ENCODE measurements at regions not wholly inside any gene's neighbourhood (a gene's known extent, or its start where the extent isn't known, plus 50 kb on each side); places are given as distances from the start of the nearest gene placed in this dataset.
"Not testable (repeated sequence)": the region's sequence is repeated elsewhere in the genome, so short reads cannot be mapped to it uniquely, and the experiment has no call there.

GRCh38 chr12:25707056-25707455 lies 154.0 kb upstream of the LMNTD1 start:
- ATAC-seq (no peak), DNase-seq (no peak)
- Histone ChIP-seq H3K27ac (ENCODE audit: low read length) (no peak overlapping the region), H3K9me3 (ENCODE audit: low read length) (peaks cover 10% of the 10 kb centered on the region; the same call in 1 of the 2 replicates), H3K4me1 (ENCODE audit: insufficient read depth, low read length) (no peaks in the 10 kb centered on the region), H3F3A (ENCODE audit: low read length, unreplicated experiment) (no peaks in the 10 kb centered on the region), H3K9me2 (replicated peaks; ENCODE audit: low read length) (no peaks in the 10 kb centered on the region), H3K4me3 (ENCODE audit: low read length) (no peak overlapping the region), H4K20me1 (ENCODE audit: low read length) (no peaks in the 10 kb centered on the region), H3K36me3 (ENCODE audit: low read depth, low read length) (no peaks in the 10 kb centered on the region), H2AFZ (ENCODE audit: low read length) (no peak overlapping the region), H3K27me3 (ENCODE audit: low read length) (no peaks in the 10 kb centered on the region), H3K79me2 (ENCODE audit: low read length) (no peaks in the 10 kb centered on the region), H3K9ac (ENCODE audit: low read length) (no peak overlapping the region), H3K4me2 (ENCODE audit: low read length) (no peak overlapping the region)
- ChIA-PET POLR2A (ENCODE audit: unreplicated experiment) (no interaction called here), CTCF (no interaction called here)
- intact Hi-C loops (cut with micrococcal nuclease) = no loop called here
- TF ChIP-seq EZH2phosphoT487 (IDR thresholded peaks at IDR 0.05; ENCODE audit: borderline replicate concordance, low read length) = no peak
- TF ChIP-seq CTCF (conservative IDR thresholded peaks at IDR 0.05; ENCODE audit: low read depth, low read length) = no peak
- no peak for TF ChIP-seq EZH2 (IDR thresholded peaks at IDR 0.05; ENCODE audit: low read length, unreplicated experiment)
- BruUV-seq (replicated peaks) = no TSS peak

- no peak overlapping the region for H3K4me2 ChIP-seq (ENCODE audit: low read length)
- no peak overlapping the region for H3K9ac ChIP-seq (ENCODE audit: low read length)
- intact Hi-C loops (cut with micrococcal nuclease) = no loop called here
- H3K9me3 ChIP-seq (ENCODE audit: low read length) = peaks cover 10% of the 10 kb centered on the region; the same call in 1 of the 2 replicates
- no TSS peak for BruUV-seq (replicated peaks)
- H3F3A ChIP-seq (ENCODE audit: low read length, unreplicated experiment) = no peaks in the 10 kb centered on the region
- no peaks in the 10 kb centered on the region for H3K9me2 ChIP-seq (replicated peaks; ENCODE audit: low read length)
- H4K20me1 ChIP-seq (ENCODE audit: low read length) = no peaks in the 10 kb centered on the region
- TF ChIP-seq CTCF (conservative IDR thresholded peaks at IDR 0.05; ENCODE audit: low read depth, low read length) (no peak), EZH2phosphoT487 (IDR thresholded peaks at IDR 0.05; ENCODE audit: borderline replicate concordance, low read length) (no peak), EZH2 (IDR thresholded peaks at IDR 0.05; ENCODE audit: low read length, unreplicated experiment) (no peak)
- CTCF ChIA-PET = no interaction called here
- POLR2A ChIA-PET (ENCODE audit: unreplicated experiment) = no interaction called here
- no peaks in the 10 kb centered on the region for H3K27me3 ChIP-seq (ENCODE audit: low read length)
- no peaks in the 10 kb centered on the region for H3K4me1 ChIP-seq (ENCODE audit: insufficient read depth, low read length)
- no peak overlapping the region for H2AFZ ChIP-seq (ENCODE audit: low read length)
- no peak for ATAC-seq
- no peaks in the 10 kb centered on the region for H3K36me3 ChIP-seq (ENCODE audit: low read depth, low read length)
- no peak overlapping the region for H3K27ac ChIP-seq (ENCODE audit: low read length)
- no peak overlapping the region for H3K4me3 ChIP-seq (ENCODE audit: low read length)
- no peaks in the 10 kb centered on the region for H3K79me2 ChIP-seq (ENCODE audit: low read length)
- no peak for DNase-seq
Observed at GRCh38 chr12:25708661-25709060, 155.6 kb upstream of the LMNTD1 start.

- TF ChIP-seq EZH2 (IDR thresholded peaks at IDR 0.05; ENCODE audit: low read length, unreplicated experiment) (no peak), EZH2phosphoT487 (IDR thresholded peaks at IDR 0.05; ENCODE audit: borderline replicate concordance, low read length) (no peak), CTCF (conservative IDR thresholded peaks at IDR 0.05; ENCODE audit: low read depth, low read length) (no peak)
- intact Hi-C loops (cut with micrococcal nuclease) = no loop called here
- Histone ChIP-seq H3K4me1 (ENCODE audit: insufficient read depth, low read length) (no peaks in the 10 kb centered on the region), H4K20me1 (ENCODE audit: low read length) (no peaks in the 10 kb centered on the region), H3K9ac (ENCODE audit: low read length) (no peak overlapping the region), H3K4me2 (ENCODE audit: low read length) (no peak overlapping the region), H3K79me2 (ENCODE audit: low read length) (no peaks in the 10 kb centered on the region), H3F3A (ENCODE audit: low read length, unreplicated experiment) (no peaks in the 10 kb centered on the region), H3K27me3 (ENCODE audit: low read length) (no peaks in the 10 kb centered on the region), H3K36me3 (ENCODE audit: low read depth, low read length) (no peaks in the 10 kb centered on the region), H3K9me2 (replicated peaks; ENCODE audit: low read length) (no peaks in the 10 kb centered on the region), H3K4me3 (ENCODE audit: low read length) (no peak overlapping the region), H3K9me3 (ENCODE audit: low read length) (peaks cover 10% of the 10 kb centered on the region; the same call in 1 of the 2 replicates), H2AFZ (ENCODE audit: low read length) (no peak overlapping the region), H3K27ac (ENCODE audit: low read length) (no peak overlapping the region)
- ChIA-PET CTCF (no interaction called here), POLR2A (ENCODE audit: unreplicated experiment) (no interaction called here)
- BruUV-seq (replicated peaks) = no TSS peak
- ATAC-seq = no peak
- no peak for DNase-seq
Observed at GRCh38 chr12:25710128-25710527, 157.0 kb upstream of the LMNTD1 start.

GRCh38 chr12:25710938-25711605 lies 158.0 kb upstream of the LMNTD1 start:
- H2AFZ ChIP-seq (ENCODE audit: low read length); BruUV-seq (replicated peaks); ATAC-seq; H3K4me2 ChIP-seq (ENCODE audit: low read length); H3K9me3 ChIP-seq (ENCODE audit: low read length); H3K9me2 ChIP-seq (replicated peaks; ENCODE audit: low read length); H3K9ac ChIP-seq (ENCODE audit: low read length); CTCF ChIA-PET; H3F3A ChIP-seq (ENCODE audit: low read length, unreplicated experiment); H3K27ac ChIP-seq (ENCODE audit: low read length); H3K4me1 ChIP-seq (ENCODE audit: insufficient read depth, low read length); H3K79me2 ChIP-seq (ENCODE audit: low read length); POLR2A ChIA-PET (ENCODE audit: unreplicated experiment); intact Hi-C loops (cut with micrococcal nuclease); DNase-seq; H3K27me3 ChIP-seq (ENCODE audit: low read length); H3K36me3 ChIP-seq (ENCODE audit: low read depth, low read length); H4K20me1 ChIP-seq (ENCODE audit: low read length); H3K4me3 ChIP-seq (ENCODE audit: low read length): not testable (repeated sequence)
